AG09319 (cell line): ENCODE measurements at regions not wholly inside any gene's neighbourhood (a gene's known extent, or its start where the extent isn't known, plus 50 kb on each side); places are given as distances from the start of the nearest gene placed in this dataset.

Experiments
- DNase-seq: peaks from one replicate; pipeline ENCODE4 v3.0.0-alpha.2; 2010; ENCODE audit warnings: low read depth; ENCODE audit errors: extremely low read depth
- CTCF ChIP-seq: IDR thresholded peaks from 2 replicates; pipeline ENCODE4 v1.5.1; 2011; ENCODE audit warnings: low read depth, mild to moderate bottlenecking, inconsistent platforms, low read length, moderate library complexity

- no peak for TF ChIP-seq CTCF
- no peak for DNase-seq
Measured at GRCh38 chr15:24898715-24899272, 56.0 kb upstream of the SNRPN start.

- no peak for TF ChIP-seq CTCF
- no peak for DNase-seq
Measured at GRCh38 chr15:24899367-24899766, 55.4 kb upstream of the SNRPN start.

- no peak for DNase-seq
Measured at GRCh38 chr15:24899795-24900194, 55.0 kb upstream of the SNRPN start.

GRCh38 chr15:24901409-24901808 is 53.4 kb upstream of the SNRPN start:
- TF ChIP-seq CTCF = no peak
- DNase-seq = no peak

More at GRCh38 chr15:24899795-24900194, 55.0 kb upstream of the SNRPN start:
- TF ChIP-seq CTCF = no peak
